Ishikawa (cell line): ENCODE measurements at regions not wholly inside any gene's neighbourhood (a gene's known extent, or its start where the extent isn't known, plus 50 kb on each side); places are given as distances from the start of the nearest gene placed in this dataset.

Source experiments
- CEBPB ChIP-seq: IDR thresholded peaks from 2 replicates; pipeline ENCODE4 v1.6.1; 2012
- CREB1 ChIP-seq: IDR thresholded peaks from 2 replicates; pipeline ENCODE4 v1.6.1; 2012; ENCODE audit warnings: low read depth
- EGR1 ChIP-seq: IDR thresholded peaks from 2 replicates; pipeline ENCODE4 v1.6.1; 2012
- EP300 ChIP-seq: IDR thresholded peaks from 2 replicates; pipeline ENCODE4 v1.6.1; 2012; ENCODE audit warnings: borderline replicate concordance
- FOXM1 ChIP-seq: IDR thresholded peaks from 2 replicates; pipeline ENCODE4 v1.6.1; 2012; ENCODE audit warnings: low read depth, borderline replicate concordance
- MAX ChIP-seq: IDR thresholded peaks from 2 replicates; pipeline ENCODE4 v1.6.1; 2012
- NFIC ChIP-seq: IDR thresholded peaks from 2 replicates; pipeline ENCODE4 v1.6.1; 2012
- RAD21 ChIP-seq: IDR thresholded peaks from 2 replicates; pipeline ENCODE4 v1.6.1; 2012; ENCODE audit warnings: low read depth
- REST ChIP-seq: IDR thresholded peaks from 2 replicates; pipeline ENCODE4 v1.6.1; 2012; ENCODE audit warnings: low read depth, mild to moderate bottlenecking
- TAF1 ChIP-seq: IDR thresholded peaks from 2 replicates; pipeline ENCODE4 v1.6.1; 2012; ENCODE audit warnings: low read depth, mild to moderate bottlenecking
- TCF12 ChIP-seq: IDR thresholded peaks from 2 replicates; pipeline ENCODE4 v1.6.1; 2012; ENCODE audit warnings: low read depth
- TEAD4 ChIP-seq: IDR thresholded peaks from 2 replicates; pipeline ENCODE4 v1.6.1; 2012
- USF1 ChIP-seq: IDR thresholded peaks from 2 replicates; pipeline ENCODE4 v1.6.1; 2012
- YY1 ChIP-seq: IDR thresholded peaks from 2 replicates; pipeline ENCODE4 v1.6.1; 2012; ENCODE audit warnings: low read depth
- ZBTB7A ChIP-seq: IDR thresholded peaks from 2 replicates; pipeline ENCODE4 v1.6.1; 2012; ENCODE audit warnings: low read depth

- TF ChIP-seq TCF12 (no peak), EGR1 (no peak), RAD21 (no peak), YY1 (no peak), NFIC (no peak), USF1 (no peak), ZBTB7A (no peak), TEAD4 (no peak), CREB1 (no peak), TAF1 (no peak), CEBPB (no peak), MAX (no peak), REST (no peak), EP300 (no peak), FOXM1 (no peak)
These were observed 61.0 kb upstream of the KCNJ3 start for GRCh38 chr2:154637456-154637855.

GRCh38 chr2:154638783-154639182, 59.7 kb upstream of the KCNJ3 start:
- TF ChIP-seq USF1, result no peak
- no peak for TF ChIP-seq CEBPB
- no peak for TF ChIP-seq TEAD4

DNA sequence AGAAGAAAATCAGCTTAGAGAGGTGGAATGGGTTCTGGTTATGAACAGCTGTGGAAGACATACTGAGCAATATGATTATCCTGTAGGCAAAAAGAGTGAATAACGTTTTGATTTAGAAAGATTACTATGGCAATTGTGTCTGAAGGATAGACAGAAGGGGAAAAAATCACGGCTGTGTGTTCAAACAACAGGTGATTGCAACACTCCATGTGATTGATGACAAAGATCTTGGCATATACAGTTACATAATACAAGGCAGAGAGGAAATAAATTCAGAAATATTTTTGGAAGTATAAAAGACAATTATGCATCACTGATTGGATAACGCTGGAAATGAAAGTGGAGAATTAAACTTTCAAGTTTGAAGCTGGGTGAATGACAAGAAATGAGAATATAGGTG, 58.5 kb upstream of the KCNJ3 start:
- TF ChIP-seq CEBPB (peak; percentile 61), TCF12 (no peak), EGR1 (no peak)
